ENCODE measurements at regions not wholly inside any gene's neighbourhood (a gene's known extent, or its start where the extent isn't known, plus 50 kb on each side); places are given as distances from the start of the nearest gene placed in this dataset.

DNA sequence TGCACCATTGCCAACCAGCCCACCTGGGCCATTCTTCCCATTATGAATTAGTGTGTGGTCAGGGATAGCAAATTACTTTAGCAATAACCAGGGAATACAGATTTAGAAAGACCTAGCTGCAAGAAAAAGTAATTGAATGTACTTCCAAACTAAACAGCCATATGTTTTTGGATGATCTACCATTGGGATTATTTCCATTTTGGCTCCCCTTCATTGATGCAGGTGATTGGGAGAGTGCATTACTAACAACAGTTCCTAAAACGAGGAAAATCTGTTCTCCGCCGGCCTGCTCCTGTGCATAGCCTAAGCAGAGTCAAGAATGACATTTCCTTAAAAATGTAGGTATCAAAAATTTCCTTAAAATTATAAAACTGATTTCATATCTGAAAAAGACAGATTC is 58.5 kb downstream of the MAIP1 start:
- Histone ChIP-seq H3K4me3 (ENCODE audit: low read length in 3 of 3) (no peak overlapping the region), H3K9ac (ENCODE audit: low read depth in 1 of 3, low read length in 3 of 3) (no peak overlapping the region), H3K27ac (ENCODE audit: low read depth, low read length) (no peak overlapping the region), H3K27me3 (ENCODE audit: control insufficient read depth in 3 of 3, insufficient read depth in 3 of 3, low read length in 3 of 3) (no peaks in the 10 kb centered on the region), H3K4me1 (ENCODE audit: control insufficient read depth in 3 of 3, insufficient read depth in 3 of 3, low read length in 3 of 3) (no peaks in the 10 kb centered on the region), H3K36me3 (ENCODE audit: control insufficient read depth in 3 of 3, insufficient read depth in 3 of 3, low read length in 3 of 3) (no peaks in the 10 kb centered on the region), H3K9me3 (ENCODE audit: control insufficient read depth in 3 of 3, low read length in 3 of 3) (no peaks in the 10 kb centered on the region)

DNA sequence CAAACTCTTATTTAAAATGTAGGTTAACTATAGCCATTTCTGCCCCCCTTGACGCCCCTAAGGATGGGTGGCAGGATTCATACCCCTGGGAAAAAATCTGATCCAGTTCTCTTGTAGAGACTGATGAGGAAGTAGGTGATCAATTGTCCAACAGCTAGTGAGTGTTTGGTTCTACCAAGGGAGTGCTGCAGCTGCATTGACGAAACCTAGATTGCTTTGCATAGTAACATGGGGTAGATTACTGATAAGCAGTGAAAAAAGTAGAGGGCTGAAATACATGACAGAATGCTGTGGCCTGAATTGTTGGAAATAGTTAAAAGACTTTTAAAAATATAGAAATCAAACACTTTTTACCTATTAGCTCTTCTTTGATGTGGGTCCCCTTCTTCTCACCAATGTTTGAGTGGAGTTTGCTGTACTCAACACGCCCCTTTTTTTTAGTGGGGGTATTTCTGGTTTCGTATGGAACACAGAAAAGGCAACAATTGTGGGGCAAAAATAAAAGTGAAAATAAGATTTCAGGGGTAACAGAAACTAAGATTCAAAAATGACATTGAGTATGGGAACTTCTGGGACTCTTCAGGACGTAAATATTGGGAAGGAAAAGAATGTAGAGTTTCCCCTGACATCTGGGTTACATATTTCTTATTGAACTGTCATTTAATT is 66.2 kb downstream of the MAIP1 start:
- no peak overlapping the region for H3K4me3 ChIP-seq (ENCODE audit: low read length in 3 of 3)
- H3K9me3 ChIP-seq (ENCODE audit: control insufficient read depth in 3 of 3, low read length in 3 of 3): no peaks in the 10 kb centered on the region
- no peak overlapping the region for H3K9ac ChIP-seq (ENCODE audit: low read depth in 1 of 3, low read length in 3 of 3)
- H3K36me3 ChIP-seq (ENCODE audit: control insufficient read depth in 3 of 3, insufficient read depth in 3 of 3, low read length in 3 of 3): no peaks in the 10 kb centered on the region
- H3K27ac ChIP-seq (ENCODE audit: low read depth, low read length): no peak overlapping the region
- H3K27me3 ChIP-seq (ENCODE audit: control insufficient read depth in 3 of 3, insufficient read depth in 3 of 3, low read length in 3 of 3): no peaks in the 10 kb centered on the region
- H3K4me1 ChIP-seq (ENCODE audit: control insufficient read depth in 3 of 3, insufficient read depth in 3 of 3, low read length in 3 of 3): no peaks in the 10 kb centered on the region

- H3K36me3 ChIP-seq (ENCODE audit: control insufficient read depth in 3 of 3, insufficient read depth in 3 of 3, low read length in 3 of 3): no peaks in the 10 kb centered on the region
- H3K9me3 ChIP-seq (ENCODE audit: control insufficient read depth in 3 of 3, low read length in 3 of 3): no peaks in the 10 kb centered on the region
- H3K4me3 ChIP-seq (ENCODE audit: low read length in 3 of 3): no peak overlapping the region
- H3K27ac ChIP-seq (ENCODE audit: low read depth, low read length): no peak overlapping the region
- H3K4me1 ChIP-seq (ENCODE audit: control insufficient read depth in 3 of 3, insufficient read depth in 3 of 3, low read length in 3 of 3): no peaks in the 10 kb centered on the region
- no peak overlapping the region for H3K9ac ChIP-seq (ENCODE audit: low read depth in 1 of 3, low read length in 3 of 3)
- H3K27me3 ChIP-seq (ENCODE audit: control insufficient read depth in 3 of 3, insufficient read depth in 3 of 3, low read length in 3 of 3): no peaks in the 10 kb centered on the region
These were observed 67.1 kb downstream of the MAIP1 start for GRCh38 chr2:200022511-200022910.

DNA sequence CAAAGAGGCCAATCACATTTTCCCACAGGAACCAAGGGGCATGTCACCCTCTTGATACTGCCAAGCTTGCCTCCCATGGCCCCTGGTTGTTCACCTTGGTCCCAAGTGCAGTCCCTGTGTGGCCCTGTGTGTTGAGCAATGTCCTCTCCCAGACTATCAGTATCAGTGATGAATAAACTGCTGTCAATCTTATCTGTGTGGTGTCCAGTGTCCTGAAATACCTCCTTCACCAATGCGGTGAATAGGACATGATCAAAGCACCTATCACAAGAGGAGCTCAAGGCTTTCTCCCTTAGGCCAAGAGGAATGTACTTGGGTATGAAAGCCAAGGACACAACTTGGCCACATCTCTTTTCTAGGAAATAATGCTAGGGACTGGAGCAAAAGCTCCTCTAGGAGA is 68.2 kb downstream of the MAIP1 start:
- Histone ChIP-seq H3K9ac (ENCODE audit: low read depth in 1 of 3, low read length in 3 of 3) (no peak overlapping the region), H3K36me3 (ENCODE audit: control insufficient read depth in 3 of 3, insufficient read depth in 3 of 3, low read length in 3 of 3) (no peaks in the 10 kb centered on the region), H3K4me3 (ENCODE audit: low read length in 3 of 3) (no peak overlapping the region), H3K27me3 (ENCODE audit: control insufficient read depth in 3 of 3, insufficient read depth in 3 of 3, low read length in 3 of 3) (no peaks in the 10 kb centered on the region), H3K27ac (ENCODE audit: low read depth, low read length) (no peak overlapping the region), H3K4me1 (ENCODE audit: control insufficient read depth in 3 of 3, insufficient read depth in 3 of 3, low read length in 3 of 3) (no peaks in the 10 kb centered on the region), H3K9me3 (ENCODE audit: control insufficient read depth in 3 of 3, low read length in 3 of 3) (no peaks in the 10 kb centered on the region)

GRCh38 chr2:200025717-200026116 is 70.3 kb downstream of the MAIP1 start:
- H3K27me3 ChIP-seq (ENCODE audit: control insufficient read depth in 3 of 3, insufficient read depth in 3 of 3, low read length in 3 of 3): no peaks in the 10 kb centered on the region
- H3K9ac ChIP-seq (ENCODE audit: low read depth in 1 of 3, low read length in 3 of 3): no peak overlapping the region
- peaks cover 0 to 5% (median 3%) of the 10 kb centered on the region in 3 donors for H3K4me1 ChIP-seq (ENCODE audit: control insufficient read depth in 3 of 3, insufficient read depth in 3 of 3, low read length in 3 of 3)
- H3K27ac ChIP-seq (ENCODE audit: low read depth, low read length): no peak overlapping the region
- H3K4me3 ChIP-seq (ENCODE audit: low read length in 3 of 3): no peak overlapping the region
- H3K36me3 ChIP-seq (ENCODE audit: control insufficient read depth in 3 of 3, insufficient read depth in 3 of 3, low read length in 3 of 3): no peaks in the 10 kb centered on the region
- H3K9me3 ChIP-seq (ENCODE audit: control insufficient read depth in 3 of 3, low read length in 3 of 3): no peaks in the 10 kb centered on the region

- Histone ChIP-seq H3K9me3 (ENCODE audit: control insufficient read depth in 3 of 3, low read length in 3 of 3) (no peaks in the 10 kb centered on the region), H3K9ac (ENCODE audit: low read depth in 1 of 3, low read length in 3 of 3) (no peak overlapping the region), H3K4me1 (ENCODE audit: control insufficient read depth in 3 of 3, insufficient read depth in 3 of 3, low read length in 3 of 3) (peaks cover 0 to 5% (median 3%) of the 10 kb centered on the region in 3 donors), H3K4me3 (ENCODE audit: low read length in 3 of 3) (no peak overlapping the region), H3K27me3 (ENCODE audit: control insufficient read depth in 3 of 3, insufficient read depth in 3 of 3, low read length in 3 of 3) (no peaks in the 10 kb centered on the region), H3K36me3 (ENCODE audit: control insufficient read depth in 3 of 3, insufficient read depth in 3 of 3, low read length in 3 of 3) (no peaks in the 10 kb centered on the region), H3K27ac (ENCODE audit: low read depth, low read length) (peak overlapping the region; percentile 56)
These were observed 71.2 kb downstream of the MAIP1 start for GRCh38 chr2:200026332-200027230.

DNA sequence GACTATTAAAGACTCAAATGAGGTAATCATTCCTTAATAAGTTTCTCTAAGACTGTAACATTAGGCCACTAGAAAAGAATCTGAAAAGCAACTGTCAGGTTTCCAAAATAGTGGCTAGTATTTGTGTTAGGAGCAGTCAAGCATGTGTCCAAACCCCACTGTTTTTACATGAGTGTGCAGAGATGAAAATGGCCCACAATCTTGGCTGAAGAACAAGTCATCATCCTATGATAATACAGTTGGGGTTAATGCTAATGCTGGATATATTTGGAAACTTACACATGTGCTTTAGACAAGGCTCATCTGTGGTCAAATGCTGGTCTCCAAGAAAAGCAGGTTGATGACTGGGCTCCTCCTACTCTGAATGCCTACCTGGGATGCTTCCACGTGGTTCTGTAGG is 73.6 kb downstream of the MAIP1 start:
- Histone ChIP-seq H3K27ac (ENCODE audit: low read depth, low read length) (no peak overlapping the region), H3K4me1 (ENCODE audit: control insufficient read depth in 3 of 3, insufficient read depth in 3 of 3, low read length in 3 of 3) (peaks cover 0 to 5% (median 3%) of the 10 kb centered on the region in 3 donors), H3K36me3 (ENCODE audit: control insufficient read depth in 3 of 3, insufficient read depth in 3 of 3, low read length in 3 of 3) (no peaks in the 10 kb centered on the region), H3K27me3 (ENCODE audit: control insufficient read depth in 3 of 3, insufficient read depth in 3 of 3, low read length in 3 of 3) (no peaks in the 10 kb centered on the region), H3K4me3 (ENCODE audit: low read length in 3 of 3) (no peak overlapping the region), H3K9me3 (ENCODE audit: control insufficient read depth in 3 of 3, low read length in 3 of 3) (no peaks in the 10 kb centered on the region), H3K9ac (ENCODE audit: low read depth in 1 of 3, low read length in 3 of 3) (no peak overlapping the region)

GRCh38 chr2:200032895-200033294 is 77.5 kb downstream of the MAIP1 start:
- no peak overlapping the region for H3K9ac ChIP-seq (ENCODE audit: low read depth in 1 of 3, low read length in 3 of 3)
- no peaks in the 10 kb centered on the region for H3K9me3 ChIP-seq (ENCODE audit: control insufficient read depth in 3 of 3, low read length in 3 of 3)
- no peak overlapping the region for H3K4me3 ChIP-seq (ENCODE audit: low read length in 3 of 3)
- no peaks in the 10 kb centered on the region for H3K27me3 ChIP-seq (ENCODE audit: control insufficient read depth in 3 of 3, insufficient read depth in 3 of 3, low read length in 3 of 3)
- peaks cover 0 to 5% (median 3%) of the 10 kb centered on the region in 3 donors for H3K4me1 ChIP-seq (ENCODE audit: control insufficient read depth in 3 of 3, insufficient read depth in 3 of 3, low read length in 3 of 3)
- H3K36me3 ChIP-seq (ENCODE audit: control insufficient read depth in 3 of 3, insufficient read depth in 3 of 3, low read length in 3 of 3): no peaks in the 10 kb centered on the region
- no peak overlapping the region for H3K27ac ChIP-seq (ENCODE audit: low read depth, low read length)

DNA sequence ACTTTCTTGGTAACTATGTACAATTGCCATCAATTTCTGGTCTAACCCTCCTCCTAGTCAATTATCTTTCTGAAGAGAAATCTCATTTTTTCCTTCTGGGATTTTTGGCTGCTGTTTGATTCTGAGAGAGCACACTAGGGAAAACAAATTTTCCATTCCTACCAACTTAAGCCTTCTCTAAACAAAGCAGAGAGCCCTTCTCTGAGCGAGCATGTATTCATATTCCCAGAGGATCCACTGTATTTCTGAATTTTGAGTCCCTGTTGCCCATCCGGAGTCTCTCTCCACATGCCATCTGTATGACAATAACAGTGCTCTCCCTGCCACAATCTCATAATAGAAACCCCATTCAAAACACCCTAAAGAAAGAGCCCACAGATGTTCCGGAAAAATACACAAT is 78.5 kb downstream of the MAIP1 start:
- H3K9ac ChIP-seq (ENCODE audit: low read depth in 1 of 3, low read length in 3 of 3): no peak overlapping the region
- H3K4me3 ChIP-seq (ENCODE audit: low read length in 3 of 3): no peak overlapping the region
- H3K27ac ChIP-seq (ENCODE audit: low read depth, low read length): no peak overlapping the region
- peaks cover 0 to 3% (median 2%) of the 10 kb centered on the region in 3 donors for H3K4me1 ChIP-seq (ENCODE audit: control insufficient read depth in 3 of 3, insufficient read depth in 3 of 3, low read length in 3 of 3)
- H3K27me3 ChIP-seq (ENCODE audit: control insufficient read depth in 3 of 3, insufficient read depth in 3 of 3, low read length in 3 of 3): no peaks in the 10 kb centered on the region
- no peaks in the 10 kb centered on the region for H3K36me3 ChIP-seq (ENCODE audit: control insufficient read depth in 3 of 3, insufficient read depth in 3 of 3, low read length in 3 of 3)
- H3K9me3 ChIP-seq (ENCODE audit: control insufficient read depth in 3 of 3, low read length in 3 of 3): no peaks in the 10 kb centered on the region

GRCh38 chr2:200034816-200035215 is 79.4 kb downstream of the MAIP1 start:
- Histone ChIP-seq H3K9me3 (ENCODE audit: control insufficient read depth in 3 of 3, low read length in 3 of 3) (no peaks in the 10 kb centered on the region), H3K9ac (ENCODE audit: low read depth in 1 of 3, low read length in 3 of 3) (no peak overlapping the region), H3K27me3 (ENCODE audit: control insufficient read depth in 3 of 3, insufficient read depth in 3 of 3, low read length in 3 of 3) (no peaks in the 10 kb centered on the region), H3K4me1 (ENCODE audit: control insufficient read depth in 3 of 3, insufficient read depth in 3 of 3, low read length in 3 of 3) (no peaks in the 10 kb centered on the region), H3K4me3 (ENCODE audit: low read length in 3 of 3) (no peak overlapping the region), H3K36me3 (ENCODE audit: control insufficient read depth in 3 of 3, insufficient read depth in 3 of 3, low read length in 3 of 3) (no peaks in the 10 kb centered on the region), H3K27ac (ENCODE audit: low read depth, low read length) (no peak overlapping the region)

All from skeletal muscle tissue (tissue), 3 donors.